Astrocyte (in vitro differentiated cells and primary cell): ENCODE measurements at regions not wholly inside any gene's neighbourhood (a gene's known extent, or its start where the extent isn't known, plus 50 kb on each side); places are given as distances from the start of the nearest gene placed in this dataset.

ENCODE experiments used
- CTCF ChIP-seq: IDR thresholded peaks from 2 replicates; pipeline ENCODE4 v1.5.1; 2011; ENCODE audit warnings: low read depth, mild to moderate bottlenecking, inconsistent platforms, low read length, moderate library complexity; ENCODE audit not compliant: insufficient read depth
- EZH2 ChIP-seq: IDR thresholded peaks from 2 replicates; pipeline ENCODE4 v1.6.1; 2012; ENCODE audit warnings: mild to moderate bottlenecking, low read length, inconsistent platforms; ENCODE audit not compliant: insufficient read depth

GRCh38 chr9:92171281-92171680 lies 56.1 kb upstream of the SPTLC1 start:
- TF ChIP-seq CTCF = no peak
- no peak for TF ChIP-seq EZH2
